ENCODE measurements at regions not wholly inside any gene's neighbourhood (a gene's known extent, or its start where the extent isn't known, plus 50 kb on each side); places are given as distances from the start of the nearest gene placed in this dataset.
"Not testable (repeated sequence)": the region's sequence is repeated elsewhere in the genome, so short reads cannot be mapped to it uniquely, and the experiment has no call there.

GRCh38 chr6:56888687-56889086 is 66.2 kb upstream of the BEND6 start:
- no peaks in the 10 kb centered on the region for H3K27me3 ChIP-seq
- DNase-seq (ENCODE audit: low spot score in 2 of 2): no peak
- H3K36me3 ChIP-seq: no peaks in the 10 kb centered on the region
- H3K4me3 ChIP-seq: no peak overlapping the region
- intact Hi-C loops (cut with DNase I): no loop called here
- H3K27ac ChIP-seq: no peak overlapping the region
- no peak for TF ChIP-seq CTCF (IDR thresholded peaks at IDR 0.05)
- peaks cover 0 to 3% of the 10 kb centered on the region in 2 donors for H3K4me1 ChIP-seq
- H3K9me3 ChIP-seq: no peaks in the 10 kb centered on the region

- DNase-seq (ENCODE audit: low spot score in 2 of 2): no peak
- no peaks in the 10 kb centered on the region for H3K9me3 ChIP-seq
- H3K27me3 ChIP-seq: no peaks in the 10 kb centered on the region
- no peak overlapping the region for H3K27ac ChIP-seq
- H3K36me3 ChIP-seq: no peaks in the 10 kb centered on the region
- intact Hi-C loops (cut with DNase I): no loop called here
- no peak for TF ChIP-seq CTCF (IDR thresholded peaks at IDR 0.05)
- peaks cover 0 to 3% of the 10 kb centered on the region in 2 donors for H3K4me1 ChIP-seq
- no peak overlapping the region for H3K4me3 ChIP-seq
Measured at GRCh38 chr6:56887086-56887485, 67.8 kb upstream of the BEND6 start.

- Histone ChIP-seq H3K27ac (no peak overlapping the region), H3K27me3 (no peaks in the 10 kb centered on the region), H3K36me3 (no peaks in the 10 kb centered on the region), H3K9me3 (no peaks in the 10 kb centered on the region), H3K4me3 (no peak overlapping the region), H3K4me1 (no peaks in the 10 kb centered on the region)
- DNase-seq (ENCODE audit: low spot score in 2 of 2): no peak
- intact Hi-C loops (cut with DNase I): no loop called here
- TF ChIP-seq CTCF (IDR thresholded peaks at IDR 0.05): no peak
Measured at GRCh38 chr6:56877922-56878321, 77.0 kb upstream of the BEND6 start.

- intact Hi-C loops (cut with DNase I): no loop called here
- H3K9me3 ChIP-seq: no peaks in the 10 kb centered on the region
Measured at GRCh38 chr6:56875961-56876360, 78.9 kb upstream of the BEND6 start.

GRCh38 chr6:56875523-56875922 is 79.4 kb upstream of the BEND6 start:
- H3K9me3 ChIP-seq: no peaks in the 10 kb centered on the region
- no peaks in the 10 kb centered on the region for H3K36me3 ChIP-seq
- H3K4me1 ChIP-seq: no peaks in the 10 kb centered on the region
- intact Hi-C loops (cut with DNase I): no loop called here
- H3K27me3 ChIP-seq: no peaks in the 10 kb centered on the region
- H3K27ac ChIP-seq: no peak overlapping the region
- no peak for DNase-seq (ENCODE audit: low spot score in 2 of 2)
- no peak overlapping the region for H3K4me3 ChIP-seq
- TF ChIP-seq CTCF (IDR thresholded peaks at IDR 0.05): no peak

More at GRCh38 chr6:56875961-56876360, 78.9 kb upstream of the BEND6 start:
- no peak for DNase-seq (ENCODE audit: low spot score in 2 of 2)
- H3K27ac ChIP-seq: no peak overlapping the region
- H3K4me1 ChIP-seq: no peaks in the 10 kb centered on the region
- no peaks in the 10 kb centered on the region for H3K27me3 ChIP-seq
- H3K36me3 ChIP-seq: no peaks in the 10 kb centered on the region
- no peak overlapping the region for H3K4me3 ChIP-seq
- no peak for TF ChIP-seq CTCF (IDR thresholded peaks at IDR 0.05)

- DNase-seq (ENCODE audit: low spot score in 2 of 2): no peak
- intact Hi-C loops (cut with DNase I): no loop called here
- Histone ChIP-seq H3K36me3 (no peaks in the 10 kb centered on the region), H3K4me3 (no peak overlapping the region), H3K27ac (no peak overlapping the region), H3K9me3 (no peaks in the 10 kb centered on the region), H3K4me1 (no peaks in the 10 kb centered on the region), H3K27me3 (no peaks in the 10 kb centered on the region)
- TF ChIP-seq CTCF (IDR thresholded peaks at IDR 0.05): no peak
Measured at GRCh38 chr6:56874328-56874727, 80.6 kb upstream of the BEND6 start.

- H3K9me3 ChIP-seq: not testable (repeated sequence)
Measured at GRCh38 chr6:56870053-56870452, 84.9 kb upstream of the BEND6 start.

More at GRCh38 chr6:56870053-56870452, 84.9 kb upstream of the BEND6 start:
- H3K27me3 ChIP-seq; H3K36me3 ChIP-seq; H3K4me1 ChIP-seq; intact Hi-C loops (cut with DNase I); H3K4me3 ChIP-seq; H3K27ac ChIP-seq; DNase-seq (ENCODE audit: low spot score in 2 of 2): not testable (repeated sequence)

All from ascending aorta (tissue), 2 donors.